GM21515 (cell line): ENCODE measurements at regions not wholly inside any gene's neighbourhood (a gene's known extent, or its start where the extent isn't known, plus 50 kb on each side); places are given as distances from the start of the nearest gene placed in this dataset.

Experiments
- ATAC-seq: cut with Tn5 transposase; IDR thresholded peaks from one replicate; pipeline ENCODE4 v1.9.1; 2021; ENCODE audit not compliant: unreplicated experiment

GRCh38 chr2:177340158-177340557 lies 52.4 kb upstream of the AGPS start:
- no peak for ATAC-seq

GRCh38 chr2:177342736-177343135 lies 49.8 kb upstream of the AGPS start:
- no peak for ATAC-seq
